MM.1S (cell line): ENCODE measurements at regions not wholly inside any gene's neighbourhood (a gene's known extent, or its start where the extent isn't known, plus 50 kb on each side); places are given as distances from the start of the nearest gene placed in this dataset.

Experiments
- DNase-seq: peaks from one replicate; pipeline ENCODE4 v3.0.0-alpha.2; 2015
- H2AFZ ChIP-seq: fragments of 300-600 bp; sonication (generic); 2 replicates; pipeline ENCODE4 v1.6.0; 2016; ENCODE audit warnings: antibody characterized with exemption, low read length
- H3F3A ChIP-seq: fragments of 300-600 bp; sonication (generic); 2 replicates; pipeline ENCODE4 v1.6.1; 2016; ENCODE audit warnings: mild to moderate bottlenecking, antibody characterized with exemption, low read length, moderate library complexity, mixed read lengths; ENCODE audit not compliant: insufficient read depth
- H3K27ac ChIP-seq: fragments of 300-600 bp; sonication (generic); 2 replicates; pipeline ENCODE4 v1.5.1; 2016; ENCODE audit warnings: mild to moderate bottlenecking, low read length
- H3K27me3 ChIP-seq: fragments of 300-600 bp; sonication (generic); replicated peaks from 2 replicates; pipeline ENCODE4 v1.6.0; 2016; ENCODE audit warnings: low read length; ENCODE audit not compliant: insufficient read depth
- H3K36me3 ChIP-seq: fragments of 300-600 bp; sonication (generic); replicated peaks from 2 replicates; pipeline ENCODE4 v1.6.1; 2016; ENCODE audit warnings: mild to moderate bottlenecking, low read length, mixed read lengths; ENCODE audit not compliant: insufficient read depth
- H3K4me1 ChIP-seq: fragments of 300-600 bp; sonication (generic); 2 replicates; pipeline ENCODE4 v1.6.1; 2016; ENCODE audit warnings: low read length, mixed read lengths
- H3K4me2 ChIP-seq: fragments of 300-600 bp; sonication (generic); 2 replicates; pipeline ENCODE4 v1.6.0; 2016; ENCODE audit warnings: low read depth, low read length
- H3K4me3 ChIP-seq: fragments of 300-600 bp; sonication (generic); 2 replicates; pipeline ENCODE4 v1.5.1; 2016; ENCODE audit warnings: low read length, mixed read lengths
- H3K79me2 ChIP-seq: fragments of 300-600 bp; sonication (generic); 2 replicates; pipeline ENCODE4 v1.6.1; 2016; ENCODE audit warnings: mixed run types, low read length, mixed read lengths
- H3K9ac ChIP-seq: fragments of 300-600 bp; sonication (generic); 2 replicates; pipeline ENCODE4 v1.6.1; 2016; ENCODE audit warnings: low read length, mixed read lengths
- H3K9me2 ChIP-seq: fragments of 300-600 bp; sonication (generic); replicated peaks from 2 replicates; pipeline ENCODE4 v1.6.1; 2016; ENCODE audit warnings: mild to moderate bottlenecking, low read length, mixed read lengths; ENCODE audit not compliant: insufficient read depth
- H3K9me3 ChIP-seq: fragments of 300-600 bp; sonication (generic); replicated peaks from 2 replicates; pipeline ENCODE4 v1.6.1; 2016; ENCODE audit warnings: mild to moderate bottlenecking, low read length, mixed read lengths; ENCODE audit not compliant: insufficient read depth
- H4K20me1 ChIP-seq: fragments of 300-600 bp; sonication (generic); 2 replicates; pipeline ENCODE4 v1.6.1; 2016; ENCODE audit warnings: mild to moderate bottlenecking, low read length, moderate library complexity, mixed read lengths; ENCODE audit not compliant: insufficient read depth
- CTCF ChIP-seq: fragments of 300-600 bp; sonication (generic); IDR thresholded peaks from 2 replicates; pipeline ENCODE4 v1.5.1; 2016; ENCODE audit warnings: antibody characterized with exemption, low read length, mixed read lengths
- EZH2 ChIP-seq: fragments of 300-600 bp; sonication (generic); optimal IDR thresholded peaks from 2 replicates; pipeline ENCODE3; 2017; ENCODE audit warnings: low read depth, mild to moderate bottlenecking, antibody characterized with exemption, low read length, mixed read lengths
- EZH2phosphoT487 ChIP-seq: fragments of 300-600 bp; sonication (generic); IDR thresholded peaks from 2 replicates; pipeline ENCODE4 v1.6.1; 2018; ENCODE audit warnings: antibody characterized with exemption, low read length

GRCh38 chr2:16252251-16252650 is 311.9 kb downstream of the MYCN start:
- no peak for DNase-seq
- H3K79me2 ChIP-seq = no peaks in the 10 kb centered on the region
- no peaks in the 10 kb centered on the region for H3K9me2 ChIP-seq
- H3K36me3 ChIP-seq = no peaks in the 10 kb centered on the region
- no peak overlapping the region for H3K27ac ChIP-seq
- H3K4me3 ChIP-seq = no peak overlapping the region
- H3K9me3 ChIP-seq = no peaks in the 10 kb centered on the region
- no peaks in the 10 kb centered on the region for H3F3A ChIP-seq
- no peaks in the 10 kb centered on the region for H4K20me1 ChIP-seq
- H3K4me2 ChIP-seq = no peak overlapping the region
- no peak overlapping the region for H2AFZ ChIP-seq
- H3K27me3 ChIP-seq = no peaks in the 10 kb centered on the region
- no peak overlapping the region for H3K9ac ChIP-seq
- H3K4me1 ChIP-seq = no peaks in the 10 kb centered on the region
- no peak for TF ChIP-seq EZH2phosphoT487
- no peak for TF ChIP-seq CTCF
- TF ChIP-seq EZH2 = no peak

GRCh38 chr2:16251511-16252225 is 311.3 kb downstream of the MYCN start:
- Histone ChIP-seq H3K27me3 (no peaks in the 10 kb centered on the region), H2AFZ (no peak overlapping the region), H3K9ac (no peak overlapping the region), H3K79me2 (no peaks in the 10 kb centered on the region), H3K9me3 (no peaks in the 10 kb centered on the region), H3K27ac (no peak overlapping the region), H3K4me2 (no peak overlapping the region), H3K36me3 (no peaks in the 10 kb centered on the region), H3K4me3 (no peak overlapping the region), H4K20me1 (no peaks in the 10 kb centered on the region), H3F3A (no peaks in the 10 kb centered on the region), H3K4me1 (no peaks in the 10 kb centered on the region), H3K9me2 (no peaks in the 10 kb centered on the region)
- no peak for DNase-seq
- TF ChIP-seq EZH2 = no peak
- TF ChIP-seq EZH2phosphoT487 = no peak
- TF ChIP-seq CTCF = no peak

- no peak for DNase-seq
- Histone ChIP-seq H2AFZ (no peak overlapping the region), H3K4me2 (no peak overlapping the region), H3K4me1 (no peaks in the 10 kb centered on the region), H3K9me3 (no peaks in the 10 kb centered on the region), H3K79me2 (no peaks in the 10 kb centered on the region), H4K20me1 (no peaks in the 10 kb centered on the region), H3K36me3 (no peaks in the 10 kb centered on the region), H3K9ac (no peak overlapping the region), H3K27ac (no peak overlapping the region), H3K9me2 (no peaks in the 10 kb centered on the region), H3K27me3 (no peaks in the 10 kb centered on the region), H3K4me3 (no peak overlapping the region), H3F3A (no peaks in the 10 kb centered on the region)
- TF ChIP-seq EZH2phosphoT487 (no peak), EZH2 (no peak), CTCF (no peak)
Observed at GRCh38 chr2:16250886-16251285, 310.5 kb downstream of the MYCN start.
